ENCODE measurements at regions not wholly inside any gene's neighbourhood (a gene's known extent, or its start where the extent isn't known, plus 50 kb on each side); places are given as distances from the start of the nearest gene placed in this dataset.
"Not testable (repeated sequence)": the region's sequence is repeated elsewhere in the genome, so short reads cannot be mapped to it uniquely, and the experiment has no call there.

GRCh38 chr2:42974721-42975717, 182.6 kb upstream of the HAAO start:
- DNase-seq (ENCODE audit: low read depth in 2 of 2), result peak; percentile 19 to 25

GRCh38 chr2:42974169-42974720, 181.9 kb upstream of the HAAO start:
- DNase-seq (ENCODE audit: low read depth in 2 of 2), result no peak

GRCh38 chr2:42973726-42974125, 181.3 kb upstream of the HAAO start:
- DNase-seq (ENCODE audit: low read depth in 2 of 2), result no peak

GRCh38 chr2:42972933-42973516, 180.6 kb upstream of the HAAO start:
- not testable (repeated sequence) for DNase-seq (ENCODE audit: low read depth in 2 of 2)

GRCh38 chr2:42971947-42972736, 179.8 kb upstream of the HAAO start:
- no peak for DNase-seq (ENCODE audit: low read depth in 2 of 2)

- DNase-seq (ENCODE audit: low read depth in 2 of 2), result no peak
These were observed 179.0 kb upstream of the HAAO start for GRCh38 chr2:42971381-42971780.

- DNase-seq (ENCODE audit: low read depth in 2 of 2), result no peak
These were observed 177.8 kb upstream of the HAAO start for GRCh38 chr2:42970151-42970550.

- no peak for DNase-seq (ENCODE audit: low read depth in 2 of 2)
These were observed 177.1 kb upstream of the HAAO start for GRCh38 chr2:42969231-42970150.

- no peak for DNase-seq (ENCODE audit: low read depth in 2 of 2)
These were observed 175.7 kb upstream of the HAAO start for GRCh38 chr2:42967959-42968674.

- no peak for DNase-seq (ENCODE audit: low read depth in 2 of 2)
These were observed 173.5 kb upstream of the HAAO start for GRCh38 chr2:42965910-42966309.

GRCh38 chr2:42965196-42965595, 172.8 kb upstream of the HAAO start:
- no peak for DNase-seq (ENCODE audit: low read depth in 2 of 2)

- no peak for DNase-seq (ENCODE audit: low read depth in 2 of 2)
These were observed 172.2 kb upstream of the HAAO start for GRCh38 chr2:42964439-42965083.

GRCh38 chr2:42963452-42964068, 171.2 kb upstream of the HAAO start:
- DNase-seq (ENCODE audit: low read depth in 2 of 2), result no peak

- no peak for DNase-seq (ENCODE audit: low read depth in 2 of 2)
These were observed 170.1 kb upstream of the HAAO start for GRCh38 chr2:42962508-42962953.

GRCh38 chr2:42961961-42962360, 169.6 kb upstream of the HAAO start:
- no peak for DNase-seq (ENCODE audit: low read depth in 2 of 2)

- no peak for DNase-seq (ENCODE audit: low read depth in 2 of 2)
These were observed 169.0 kb upstream of the HAAO start for GRCh38 chr2:42961385-42961811.

- no peak for DNase-seq (ENCODE audit: low read depth in 2 of 2)
These were observed 168.4 kb upstream of the HAAO start for GRCh38 chr2:42960842-42961180.

- no peak for DNase-seq (ENCODE audit: low read depth in 2 of 2)
These were observed 167.8 kb upstream of the HAAO start for GRCh38 chr2:42960002-42960841.

Data from stimulated activated CD8-positive, alpha-beta memory T cell treated with anti-CD3 and anti-CD28 coated beads, Interleukin-15, amount 100 ng/mL, for 48 hours (primary cell).